ENCODE measurements at regions not wholly inside any gene's neighbourhood (a gene's known extent, or its start where the extent isn't known, plus 50 kb on each side); places are given as distances from the start of the nearest gene placed in this dataset.
"Not testable (repeated sequence)": the region's sequence is repeated elsewhere in the genome, so short reads cannot be mapped to it uniquely, and the experiment has no call there.

- Histone ChIP-seq H3K4me1 (ENCODE audit: control insufficient read depth in 1 of 2, insufficient read depth in 2 of 2, low read length in 2 of 2) (peaks cover 4 to 7% of the 10 kb centered on the region in 2 donors), H3K36me3 (ENCODE audit: control insufficient read depth in 1 of 2, insufficient read depth in 2 of 2, low read length in 2 of 2) (no peaks in the 10 kb centered on the region), H3K9me3 (ENCODE audit: control insufficient read depth in 1 of 2, low read length in 2 of 2) (no peaks in the 10 kb centered on the region), H3K9ac (ENCODE audit: low read depth in 1 of 2, low read length in 2 of 2) (no peak overlapping the region), H3K27me3 (ENCODE audit: control insufficient read depth in 1 of 2, insufficient read depth in 2 of 2, low read length in 2 of 2) (no peaks in the 10 kb centered on the region), H3K4me3 (ENCODE audit: low read depth in 1 of 2, low read length in 2 of 2) (no peak overlapping the region), H3K27ac (ENCODE audit: low read depth, low read length) (no peak overlapping the region)
Observed at GRCh38 chr2:160583146-160583535, 89.5 kb upstream of the RBMS1 start.

- Histone ChIP-seq H3K36me3 (ENCODE audit: control insufficient read depth in 1 of 2, insufficient read depth in 2 of 2, low read length in 2 of 2) (no peaks in the 10 kb centered on the region), H3K27ac (ENCODE audit: low read depth, low read length) (no peak overlapping the region), H3K9ac (ENCODE audit: low read depth in 1 of 2, low read length in 2 of 2) (no peak overlapping the region), H3K4me1 (ENCODE audit: control insufficient read depth in 1 of 2, insufficient read depth in 2 of 2, low read length in 2 of 2) (peaks cover 4 to 7% of the 10 kb centered on the region in 2 donors), H3K9me3 (ENCODE audit: control insufficient read depth in 1 of 2, low read length in 2 of 2) (no peaks in the 10 kb centered on the region), H3K4me3 (ENCODE audit: low read depth in 1 of 2, low read length in 2 of 2) (no peak overlapping the region), H3K27me3 (ENCODE audit: control insufficient read depth in 1 of 2, insufficient read depth in 2 of 2, low read length in 2 of 2) (no peaks in the 10 kb centered on the region)
Observed at GRCh38 chr2:160583813-160584537, 90.4 kb upstream of the RBMS1 start.

DNA sequence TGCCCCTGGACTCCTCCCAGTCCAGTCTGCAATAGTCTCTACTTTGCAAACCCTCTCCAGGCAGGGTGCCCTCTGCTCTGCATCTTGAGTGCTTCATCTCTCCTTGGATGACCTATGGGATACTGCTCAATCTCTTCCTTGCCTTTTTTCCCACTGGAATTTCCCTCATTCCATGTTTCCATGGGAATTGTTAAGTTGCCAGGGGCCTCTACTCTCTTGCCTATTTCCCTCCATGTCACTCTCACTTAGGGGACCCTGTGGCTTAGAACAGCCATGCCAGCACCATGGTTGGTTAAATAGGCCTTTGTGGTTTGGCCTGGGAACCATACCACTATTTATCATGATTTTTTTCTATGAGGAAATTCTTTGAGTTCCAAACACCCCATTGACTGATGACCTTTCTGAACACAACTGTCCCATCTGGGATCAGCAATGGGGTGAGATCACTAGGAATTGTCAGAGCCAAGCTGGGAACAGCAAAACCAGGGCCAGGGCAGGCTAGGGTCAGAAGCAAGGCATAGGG lies 91.4 kb upstream of the RBMS1 start:
- Histone ChIP-seq H3K27me3 (ENCODE audit: control insufficient read depth in 1 of 2, insufficient read depth in 2 of 2, low read length in 2 of 2) (no peaks in the 10 kb centered on the region), H3K36me3 (ENCODE audit: control insufficient read depth in 1 of 2, insufficient read depth in 2 of 2, low read length in 2 of 2) (no peaks in the 10 kb centered on the region), H3K27ac (ENCODE audit: low read depth, low read length) (no peak overlapping the region), H3K9ac (ENCODE audit: low read depth in 1 of 2, low read length in 2 of 2) (no peak overlapping the region), H3K4me3 (ENCODE audit: low read depth in 1 of 2, low read length in 2 of 2) (no peak overlapping the region), H3K4me1 (ENCODE audit: control insufficient read depth in 1 of 2, insufficient read depth in 2 of 2, low read length in 2 of 2) (peaks cover 4 to 7% of the 10 kb centered on the region in 2 donors), H3K9me3 (ENCODE audit: control insufficient read depth in 1 of 2, low read length in 2 of 2) (no peaks in the 10 kb centered on the region)

DNA sequence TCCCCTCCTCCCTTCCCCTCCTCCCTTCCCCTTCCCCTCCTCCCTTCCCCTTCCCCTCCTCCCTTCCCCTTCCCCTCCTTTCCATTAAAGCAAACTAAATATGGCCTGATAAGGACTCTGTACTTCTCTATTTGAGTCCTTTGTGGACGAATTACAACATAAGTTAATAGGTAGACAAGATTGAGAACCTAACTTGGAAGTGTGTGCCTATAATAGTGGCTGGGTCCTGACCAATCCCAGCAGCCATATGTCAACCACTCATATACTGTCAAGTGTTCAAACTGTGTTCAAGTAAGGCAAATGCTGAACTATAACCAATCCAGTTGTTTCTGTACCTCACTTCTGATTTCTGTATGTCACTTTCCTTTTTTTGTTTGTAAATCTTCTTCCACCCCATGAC lies 97.1 kb upstream of the RBMS1 start:
- H3K9me3 ChIP-seq (ENCODE audit: control insufficient read depth in 1 of 2, low read length in 2 of 2), result peaks cover 0 to 4% of the 10 kb centered on the region in 2 donors
- H3K27ac ChIP-seq (ENCODE audit: low read depth, low read length), result no peak overlapping the region
- H3K27me3 ChIP-seq (ENCODE audit: control insufficient read depth in 1 of 2, insufficient read depth in 2 of 2, low read length in 2 of 2), result no peaks in the 10 kb centered on the region
- no peak overlapping the region for H3K9ac ChIP-seq (ENCODE audit: low read depth in 1 of 2, low read length in 2 of 2)
- H3K36me3 ChIP-seq (ENCODE audit: control insufficient read depth in 1 of 2, insufficient read depth in 2 of 2, low read length in 2 of 2), result no peaks in the 10 kb centered on the region
- no peaks in the 10 kb centered on the region for H3K4me1 ChIP-seq (ENCODE audit: control insufficient read depth in 1 of 2, insufficient read depth in 2 of 2, low read length in 2 of 2)
- no peak overlapping the region for H3K4me3 ChIP-seq (ENCODE audit: low read depth in 1 of 2, low read length in 2 of 2)

DNA sequence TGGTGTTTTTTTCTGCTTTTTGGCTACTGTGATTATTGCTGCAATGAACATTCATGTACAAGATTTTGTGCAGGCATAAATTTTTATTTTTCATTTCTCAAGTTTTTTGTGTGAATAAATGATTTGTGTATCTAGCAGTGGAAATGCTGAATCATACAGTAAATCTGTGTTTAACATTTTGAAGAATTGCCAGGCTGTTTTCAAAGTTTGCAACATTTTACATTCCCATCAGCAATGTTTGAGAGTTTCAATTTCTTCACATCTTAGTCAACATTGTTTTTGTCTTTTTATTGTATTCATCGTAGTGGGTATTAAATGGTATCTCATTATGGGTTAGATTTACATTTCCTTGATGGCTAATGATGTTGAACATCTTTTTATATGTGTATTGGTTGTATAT lies 98.8 kb upstream of the RBMS1 start:
- H3K9me3 ChIP-seq (ENCODE audit: control insufficient read depth in 1 of 2, low read length in 2 of 2), result peaks cover 0 to 4% of the 10 kb centered on the region in 2 donors
- no peaks in the 10 kb centered on the region for H3K27me3 ChIP-seq (ENCODE audit: control insufficient read depth in 1 of 2, insufficient read depth in 2 of 2, low read length in 2 of 2)
- no peaks in the 10 kb centered on the region for H3K4me1 ChIP-seq (ENCODE audit: control insufficient read depth in 1 of 2, insufficient read depth in 2 of 2, low read length in 2 of 2)
- H3K9ac ChIP-seq (ENCODE audit: low read depth in 1 of 2, low read length in 2 of 2), result no peak overlapping the region
- no peak overlapping the region for H3K27ac ChIP-seq (ENCODE audit: low read depth, low read length)
- H3K36me3 ChIP-seq (ENCODE audit: control insufficient read depth in 1 of 2, insufficient read depth in 2 of 2, low read length in 2 of 2), result no peaks in the 10 kb centered on the region
- no peak overlapping the region for H3K4me3 ChIP-seq (ENCODE audit: low read depth in 1 of 2, low read length in 2 of 2)

- Histone ChIP-seq H3K27ac (ENCODE audit: low read depth, low read length) (no peak overlapping the region), H3K9ac (ENCODE audit: low read depth in 1 of 2, low read length in 2 of 2) (no peak overlapping the region), H3K4me3 (ENCODE audit: low read depth in 1 of 2, low read length in 2 of 2) (no peak overlapping the region), H3K4me1 (ENCODE audit: control insufficient read depth in 1 of 2, insufficient read depth in 2 of 2, low read length in 2 of 2) (no peaks in the 10 kb centered on the region), H3K36me3 (ENCODE audit: control insufficient read depth in 1 of 2, insufficient read depth in 2 of 2, low read length in 2 of 2) (no peaks in the 10 kb centered on the region), H3K27me3 (ENCODE audit: control insufficient read depth in 1 of 2, insufficient read depth in 2 of 2, low read length in 2 of 2) (no peaks in the 10 kb centered on the region), H3K9me3 (ENCODE audit: control insufficient read depth in 1 of 2, low read length in 2 of 2) (peaks cover 0 to 4% of the 10 kb centered on the region in 2 donors)
Observed at GRCh38 chr2:160592993-160593392, 99.4 kb upstream of the RBMS1 start.

- H3K9ac ChIP-seq (ENCODE audit: low read depth in 1 of 2, low read length in 2 of 2), result no peak overlapping the region
- peaks cover 0 to 4% of the 10 kb centered on the region in 2 donors for H3K9me3 ChIP-seq (ENCODE audit: control insufficient read depth in 1 of 2, low read length in 2 of 2)
Observed at GRCh38 chr2:160596441-160596840, 102.8 kb upstream of the RBMS1 start.

GRCh38 chr2:160600437-160600836 lies 106.8 kb upstream of the RBMS1 start:
- not testable (repeated sequence) for H3K36me3 ChIP-seq (ENCODE audit: control insufficient read depth in 1 of 2, insufficient read depth in 2 of 2, low read length in 2 of 2); H3K9me3 ChIP-seq (ENCODE audit: control insufficient read depth in 1 of 2, low read length in 2 of 2); H3K9ac ChIP-seq (ENCODE audit: low read depth in 1 of 2, low read length in 2 of 2); H3K4me3 ChIP-seq (ENCODE audit: low read depth in 1 of 2, low read length in 2 of 2); H3K27ac ChIP-seq (ENCODE audit: low read depth, low read length); H3K27me3 ChIP-seq (ENCODE audit: control insufficient read depth in 1 of 2, insufficient read depth in 2 of 2, low read length in 2 of 2)
- peaks cover 8 to 18% of the 10 kb centered on the region in 2 donors for H3K4me1 ChIP-seq (ENCODE audit: control insufficient read depth in 1 of 2, insufficient read depth in 2 of 2, low read length in 2 of 2)

More at GRCh38 chr2:160596441-160596840, 102.8 kb upstream of the RBMS1 start:
- Histone ChIP-seq H3K27ac (ENCODE audit: low read depth, low read length) (no peak overlapping the region), H3K36me3 (ENCODE audit: control insufficient read depth in 1 of 2, insufficient read depth in 2 of 2, low read length in 2 of 2) (no peaks in the 10 kb centered on the region), H3K4me1 (ENCODE audit: control insufficient read depth in 1 of 2, insufficient read depth in 2 of 2, low read length in 2 of 2) (peaks cover 0 to 1% of the 10 kb centered on the region in 2 donors), H3K4me3 (ENCODE audit: low read depth in 1 of 2, low read length in 2 of 2) (no peak overlapping the region), H3K27me3 (ENCODE audit: control insufficient read depth in 1 of 2, insufficient read depth in 2 of 2, low read length in 2 of 2) (no peaks in the 10 kb centered on the region)

GRCh38 chr2:160602073-160602472 lies 108.5 kb upstream of the RBMS1 start:
- peaks cover 8 to 18% of the 10 kb centered on the region in 2 donors for H3K4me1 ChIP-seq (ENCODE audit: control insufficient read depth in 1 of 2, insufficient read depth in 2 of 2, low read length in 2 of 2)
- no peak overlapping the region for H3K27ac ChIP-seq (ENCODE audit: low read depth, low read length)
- no peak overlapping the region for H3K4me3 ChIP-seq (ENCODE audit: low read depth in 1 of 2, low read length in 2 of 2)
- H3K36me3 ChIP-seq (ENCODE audit: control insufficient read depth in 1 of 2, insufficient read depth in 2 of 2, low read length in 2 of 2), result no peaks in the 10 kb centered on the region
- H3K9me3 ChIP-seq (ENCODE audit: control insufficient read depth in 1 of 2, low read length in 2 of 2), result no peaks in the 10 kb centered on the region
- no peaks in the 10 kb centered on the region for H3K27me3 ChIP-seq (ENCODE audit: control insufficient read depth in 1 of 2, insufficient read depth in 2 of 2, low read length in 2 of 2)
- H3K9ac ChIP-seq (ENCODE audit: low read depth in 1 of 2, low read length in 2 of 2), result no peak overlapping the region

DNA sequence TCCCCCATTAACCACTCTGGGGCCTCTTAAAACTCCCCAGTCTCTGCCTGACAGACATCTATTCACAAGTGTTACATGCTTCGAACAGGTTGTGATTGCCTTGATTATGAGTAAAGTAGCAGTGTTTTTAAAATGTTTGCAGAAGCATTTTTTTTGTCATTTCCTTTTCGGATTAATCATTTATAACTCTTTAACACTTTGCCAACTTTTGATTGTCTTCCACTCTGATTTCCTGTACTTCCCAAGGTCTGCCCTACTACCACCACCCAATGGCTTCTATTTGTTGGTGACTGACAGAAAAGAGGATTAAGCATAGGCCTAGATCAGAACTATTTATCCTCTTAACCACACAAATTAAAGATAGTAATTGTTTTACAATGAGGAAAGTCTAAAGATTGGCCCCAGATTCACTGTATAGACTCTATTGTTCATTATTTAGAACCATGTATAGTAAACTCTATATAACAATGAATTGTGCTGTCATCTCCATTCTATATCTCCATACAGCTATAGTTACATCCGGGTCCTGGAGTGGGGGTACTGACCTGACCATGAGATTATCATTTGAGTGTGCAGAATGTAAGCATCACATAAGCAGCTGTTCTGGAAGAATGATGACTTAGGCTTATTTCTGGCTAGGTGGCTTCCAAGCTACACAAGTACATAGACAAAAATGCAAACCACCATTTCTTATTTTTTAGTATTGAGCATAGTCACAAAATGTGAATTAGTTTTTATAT lies 110.3 kb upstream of the RBMS1 start:
- H3K27ac ChIP-seq (ENCODE audit: low read depth, low read length), result no peak overlapping the region
- H3K36me3 ChIP-seq (ENCODE audit: control insufficient read depth in 1 of 2, insufficient read depth in 2 of 2, low read length in 2 of 2), result no peaks in the 10 kb centered on the region

More for the DNA sequence above, 110.3 kb upstream of the RBMS1 start:
- no peaks in the 10 kb centered on the region for H3K27me3 ChIP-seq (ENCODE audit: control insufficient read depth in 1 of 2, insufficient read depth in 2 of 2, low read length in 2 of 2)
- peaks cover 8 to 23% of the 10 kb centered on the region in 2 donors for H3K4me1 ChIP-seq (ENCODE audit: control insufficient read depth in 1 of 2, insufficient read depth in 2 of 2, low read length in 2 of 2)
- no peak overlapping the region for H3K9ac ChIP-seq (ENCODE audit: low read depth in 1 of 2, low read length in 2 of 2)
- no peak overlapping the region for H3K4me3 ChIP-seq (ENCODE audit: low read depth in 1 of 2, low read length in 2 of 2)
- no peaks in the 10 kb centered on the region for H3K9me3 ChIP-seq (ENCODE audit: control insufficient read depth in 1 of 2, low read length in 2 of 2)

All from duodenal mucosa (tissue), 2 donors.